HepG2 (cell line): ENCODE measurements at regions not wholly inside any gene's neighbourhood (a gene's known extent, or its start where the extent isn't known, plus 50 kb on each side); places are given as distances from the start of the nearest gene placed in this dataset.

Source experiments
- ATAC-seq: fragments of 200-7000 bp; cut with Tn5 transposase; 3 replicates; pipeline ENCODE4 v1.9.1; 2020; ENCODE audit warnings: mild to moderate bottlenecking, moderate library complexity
- BruUV-seq: library from RNA; stranded (reverse); fragments of 400-500 nt; replicated peaks from 2 replicates; lab custom pipeline; 2021; lab: Mats Ljungman, UMichigan
- CTCF ChIA-PET: fragments of 300-600 bp; formaldehyde crosslinking; extraction: SDS; loops from one replicate; lab custom pipeline; 2021; ENCODE audit warnings: low total read pairs, inconsistent platforms, low intra/inter-chr PET ratio; lab: Yijun Ruan, JAX
- POLR2A ChIA-PET: fragments of 350-600 bp; sonication (Branson Sonifier 250); formaldehyde crosslinking; loops from one replicate; lab custom pipeline; 2020; ENCODE audit warnings: antibody characterized with exemption, inconsistent platforms; lab: Yijun Ruan, JAX
- DNase-seq: peaks from one replicate; pipeline ENCODE4 v3.0.0-alpha.2; 2015; ENCODE audit warnings: low spot score
- FAIRE-seq: peaks from 3 replicates; lab custom pipeline; 2011; peaks lifted over from hg19 to GRCh38; lab: Jason Lieb, UNC
- H2AFZ ChIP-seq: one replicate; pipeline ENCODE4 v1.6.1; 2011; ENCODE audit warnings: low read length, inconsistent platforms
- H3K27ac ChIP-seq: fragments of 300-600 bp; 3 replicates; pipeline ENCODE4 v1.8.0; 2011; ENCODE audit warnings: mixed run types, mild to moderate bottlenecking, mixed read lengths, low read length, inconsistent platforms; ENCODE audit not compliant: insufficient read depth; ENCODE audit errors: extremely low read length
- H3K27me3 ChIP-seq, 2 experiments: fragments of 200-600 bp in 1 of 2; 2 replicates in 1 of 2; 3 replicates in 1 of 2; pipeline versions ENCODE4 v1.6.0 to v1.8.0; 2011; ENCODE audit warnings: low read length in 2 of 2, mild to moderate bottlenecking in 2 of 2, moderate library complexity in 2 of 2, inconsistent platforms in 1 of 2; ENCODE audit not compliant: insufficient read depth in 2 of 2, control insufficient read depth in 1 of 2
- H3K36me3 ChIP-seq, 2 experiments: fragments of 200-600 bp in 1 of 2; replicated peaks in 1 of 2; 2 replicates in 1 of 2; 3 replicates in 1 of 2; pipeline versions ENCODE4 v1.5.1 to v1.8.0; 2011; ENCODE audit warnings: low read length in 2 of 2, inconsistent platforms in 1 of 2; ENCODE audit not compliant: insufficient read depth in 2 of 2, control insufficient read depth in 1 of 2
- H3K4me1 ChIP-seq: 2 replicates; pipeline ENCODE4 v1.5.1; 2012; ENCODE audit warnings: low read length, inconsistent platforms; ENCODE audit not compliant: insufficient read depth
- H3K4me2 ChIP-seq: 2 replicates; pipeline ENCODE4 v1.6.0; 2011; ENCODE audit warnings: low read depth, low read length, inconsistent platforms
- H3K4me3 ChIP-seq, 3 experiments: fragments of 200-600 bp in 1 of 3; sonication (generic), shearing (Covaris generic) in 1 of 3; replicated peaks in 1 of 3; 2 replicates each; pipeline ENCODE4 v1.5.1; 2011 to 2016; ENCODE audit warnings: low read length in 3 of 3, inconsistent platforms in 2 of 3, low read depth in 2 of 3, mild to moderate bottlenecking in 2 of 3, control low read depth in 1 of 3, mixed read lengths in 1 of 3; ENCODE audit not compliant: insufficient read depth in 1 of 3
- H3K79me2 ChIP-seq: one replicate; pipeline ENCODE4 v1.6.1; 2011; ENCODE audit warnings: low read length, inconsistent platforms; ENCODE audit not compliant: insufficient read depth
- H3K9ac ChIP-seq: 2 replicates; pipeline ENCODE4 v1.6.0; 2011; ENCODE audit warnings: mild to moderate bottlenecking, low read depth, low read length, inconsistent platforms; ENCODE audit not compliant: insufficient read depth
- H3K9me3 ChIP-seq: 2 replicates; pipeline ENCODE4 v1.5.1; 2012; ENCODE audit warnings: mild to moderate bottlenecking, low read length
- H4K20me1 ChIP-seq: 2 replicates; pipeline ENCODE4 v1.6.0; 2011; ENCODE audit warnings: inconsistent platforms, mild to moderate bottlenecking, low read length, moderate library complexity; ENCODE audit not compliant: insufficient read depth
- GFI1 ChIP-seq: sonication (generic); formaldehyde crosslinking; IDR thresholded peaks from 2 replicates; pipeline ENCODE4 v1.5.0; 2020; ENCODE audit warnings: missing genetic modification reagents, mild to moderate bottlenecking, borderline replicate concordance
- KAT8 ChIP-seq: IDR thresholded peaks from 2 replicates; pipeline ENCODE4 v1.6.1; 2016; ENCODE audit warnings: missing genetic modification reagents, missing compliant biosample characterization
- PCBP1 ChIP-seq: fragments of 200-400 bp; formaldehyde crosslinking; IDR thresholded peaks from 2 replicates; pipeline ENCODE4 v1.6.1; 2017; ENCODE audit warnings: mild to moderate bottlenecking, low read depth, low read length, borderline replicate concordance
- PTBP1 ChIP-seq: fragments of 200-400 bp; formaldehyde crosslinking; IDR thresholded peaks from 2 replicates; pipeline ENCODE4 v1.6.1; 2018; ENCODE audit warnings: low read length, low read depth; ENCODE audit not compliant: poor library complexity, severe bottlenecking
- ZNF30 ChIP-seq: sonication (generic); formaldehyde crosslinking; IDR thresholded peaks from 2 replicates; pipeline ENCODE4 v1.5.0; 2020; ENCODE audit warnings: mild to moderate bottlenecking, missing genetic modification reagents
- ZNF720 ChIP-seq: sonication (generic); formaldehyde crosslinking; IDR thresholded peaks from 2 replicates; pipeline ENCODE4 v1.4.0; 2020; ENCODE audit warnings: missing genetic modification reagents
- ZNF780A ChIP-seq: sonication (generic); formaldehyde crosslinking; IDR thresholded peaks from 2 replicates; pipeline ENCODE4 v1.8.0; 2022; ENCODE audit warnings: mild to moderate bottlenecking, missing genetic modification reagents, moderate library complexity
- ZNF841 ChIP-seq: sonication (generic); formaldehyde crosslinking; IDR thresholded peaks from 2 replicates; pipeline ENCODE4 v1.8.1; 2023; ENCODE audit warnings: missing genetic modification reagents, borderline replicate concordance
- WGBS: methylation state at CpG from one replicate; pipeline ENCODE4 v1.1.6; 2017; ENCODE audit warnings: low lambda C conversion rate; 5-methylcytosine and 5-hydroxymethylcytosine counted together
- in situ Hi-C: cut with HindIII; loops from 2 replicates; pipeline ENCODE4 v1.10.0; 2017; ENCODE audit warnings: low pct_unique_long_range_greater_than_20kb; ENCODE audit not compliant: extremely low pct_ligation_motif_present
- intact Hi-C: fragments of 100-400 bp; cut with micrococcal nuclease; formaldehyde crosslinking; loops from one replicate; pipeline ENCODE4 v1.10.0; 2022; ENCODE audit not compliant: unreplicated experiment
- TF ChIP-seq, protein P1 (sequence below): sonication (generic); formaldehyde crosslinking; IDR thresholded peaks from 2 replicates; pipeline ENCODE4 v1.5.0; 2020; ENCODE audit warnings: missing genetic modification reagents
- TF ChIP-seq, protein P2 (sequence below): sonication (generic); formaldehyde crosslinking; IDR thresholded peaks from 2 replicates; pipeline ENCODE4 v1.5.0; 2020; ENCODE audit warnings: missing genetic modification reagents
- TF ChIP-seq, protein P3 (sequence below): sonication (generic); formaldehyde crosslinking; IDR thresholded peaks from 2 replicates; pipeline ENCODE4 v1.4.0; 2020; ENCODE audit warnings: mild to moderate bottlenecking, missing genetic modification reagents
- TF ChIP-seq, protein P4 (sequence below): fragments of 450-650 bp; IDR thresholded peaks from 2 replicates; pipeline ENCODE4 v1.6.1; 2017

DNA sequence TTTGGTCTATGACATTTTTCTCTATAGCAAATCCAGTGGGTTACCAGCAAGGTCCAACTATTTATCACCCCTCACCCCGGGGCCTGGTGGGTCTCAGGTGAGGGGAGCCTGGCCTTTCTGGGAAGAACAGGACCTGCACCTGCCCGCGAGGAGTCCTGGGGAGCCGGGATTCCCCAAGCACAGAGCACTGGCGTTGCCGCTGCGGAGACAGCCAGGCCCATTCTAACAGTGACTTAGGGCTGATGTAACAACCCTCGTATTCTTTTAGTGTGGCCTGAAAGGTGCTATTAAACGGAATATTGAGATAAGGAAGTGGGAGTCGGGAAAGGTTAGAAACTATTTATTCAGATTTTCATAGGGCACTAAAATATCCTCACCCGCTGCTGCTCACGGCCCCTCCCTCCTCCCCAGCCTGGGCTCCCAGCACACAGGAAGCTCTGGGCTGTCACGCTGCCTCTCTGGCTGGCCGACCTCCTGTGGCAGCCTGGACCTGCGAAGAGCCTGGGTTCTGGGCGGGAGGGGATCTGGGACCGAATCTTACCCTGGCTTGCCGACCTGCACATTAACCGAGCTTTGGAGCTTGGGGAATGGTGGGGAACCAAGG, 141.2 kb downstream of the MIAT start:
- Histone ChIP-seq H3K9me3 (no peaks in the 10 kb centered on the region), H3K9ac (no peak overlapping the region), H3K36me3 (no peaks in the 10 kb centered on the region), H3K4me1 (no peaks in the 10 kb centered on the region), H3K4me2 (no peak overlapping the region), H3K79me2 (no peaks in the 10 kb centered on the region), H2AFZ (no peak overlapping the region), H4K20me1 (no peaks in the 10 kb centered on the region), H3K27me3 (peaks cover 3 to 14% of the 10 kb centered on the region in 2 experiments; a peak in 2 of 5 replicates), H3K4me3 (no peak overlapping the region), H3K27ac (no peak overlapping the region)
- CTCF ChIA-PET = no interaction called here
- WGBS = 7% methylated on average over 13 of the region's 19 CpGs
- no TSS peak for BruUV-seq
- ATAC-seq (no peak), DNase-seq (no peak), FAIRE-seq (no peak)
- intact Hi-C loops (no loop called here), in situ Hi-C loops (no loop called here)
- POLR2A ChIA-PET = no interaction called here
- TF ChIP-seq, protein P1, sequence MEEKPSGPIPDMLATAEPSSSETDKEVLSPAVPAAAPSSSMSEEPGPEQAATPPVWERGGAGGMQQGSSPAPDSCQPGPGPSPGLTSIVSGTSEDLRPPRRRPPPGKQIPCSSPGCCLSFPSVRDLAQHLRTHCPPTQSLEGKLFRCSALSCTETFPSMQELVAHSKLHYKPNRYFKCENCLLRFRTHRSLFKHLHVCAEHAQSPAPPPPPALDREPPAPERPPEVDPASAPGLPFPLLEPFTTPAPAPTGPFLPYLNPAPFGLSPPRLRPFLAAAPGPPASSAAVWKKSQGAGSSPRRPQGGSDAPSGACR = no peak
- TF ChIP-seq KAT8 (CRISPR knock-in tag) (no peak), ZNF30 (CRISPR knock-in tag) (no peak), PCBP1 (no peak), ZNF780A (CRISPR knock-in tag) (no peak), ZNF841 (CRISPR knock-in tag) (no peak), ZNF720 (CRISPR knock-in tag) (no peak), GFI1 (no peak), PTBP1 (no peak)
- TF ChIP-seq, protein P2, sequence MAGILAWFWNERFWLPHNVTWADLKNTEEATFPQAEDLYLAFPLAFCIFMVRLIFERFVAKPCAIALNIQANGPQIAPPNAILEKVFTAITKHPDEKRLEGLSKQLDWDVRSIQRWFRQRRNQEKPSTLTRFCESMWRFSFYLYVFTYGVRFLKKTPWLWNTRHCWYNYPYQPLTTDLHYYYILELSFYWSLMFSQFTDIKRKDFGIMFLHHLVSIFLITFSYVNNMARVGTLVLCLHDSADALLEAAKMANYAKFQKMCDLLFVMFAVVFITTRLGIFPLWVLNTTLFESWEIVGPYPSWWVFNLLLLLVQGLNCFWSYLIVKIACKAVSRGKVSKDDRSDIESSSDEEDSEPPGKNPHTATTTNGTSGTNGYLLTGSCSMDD (CRISPR knock-in tag) = no peak
- TF ChIP-seq, protein P3, sequence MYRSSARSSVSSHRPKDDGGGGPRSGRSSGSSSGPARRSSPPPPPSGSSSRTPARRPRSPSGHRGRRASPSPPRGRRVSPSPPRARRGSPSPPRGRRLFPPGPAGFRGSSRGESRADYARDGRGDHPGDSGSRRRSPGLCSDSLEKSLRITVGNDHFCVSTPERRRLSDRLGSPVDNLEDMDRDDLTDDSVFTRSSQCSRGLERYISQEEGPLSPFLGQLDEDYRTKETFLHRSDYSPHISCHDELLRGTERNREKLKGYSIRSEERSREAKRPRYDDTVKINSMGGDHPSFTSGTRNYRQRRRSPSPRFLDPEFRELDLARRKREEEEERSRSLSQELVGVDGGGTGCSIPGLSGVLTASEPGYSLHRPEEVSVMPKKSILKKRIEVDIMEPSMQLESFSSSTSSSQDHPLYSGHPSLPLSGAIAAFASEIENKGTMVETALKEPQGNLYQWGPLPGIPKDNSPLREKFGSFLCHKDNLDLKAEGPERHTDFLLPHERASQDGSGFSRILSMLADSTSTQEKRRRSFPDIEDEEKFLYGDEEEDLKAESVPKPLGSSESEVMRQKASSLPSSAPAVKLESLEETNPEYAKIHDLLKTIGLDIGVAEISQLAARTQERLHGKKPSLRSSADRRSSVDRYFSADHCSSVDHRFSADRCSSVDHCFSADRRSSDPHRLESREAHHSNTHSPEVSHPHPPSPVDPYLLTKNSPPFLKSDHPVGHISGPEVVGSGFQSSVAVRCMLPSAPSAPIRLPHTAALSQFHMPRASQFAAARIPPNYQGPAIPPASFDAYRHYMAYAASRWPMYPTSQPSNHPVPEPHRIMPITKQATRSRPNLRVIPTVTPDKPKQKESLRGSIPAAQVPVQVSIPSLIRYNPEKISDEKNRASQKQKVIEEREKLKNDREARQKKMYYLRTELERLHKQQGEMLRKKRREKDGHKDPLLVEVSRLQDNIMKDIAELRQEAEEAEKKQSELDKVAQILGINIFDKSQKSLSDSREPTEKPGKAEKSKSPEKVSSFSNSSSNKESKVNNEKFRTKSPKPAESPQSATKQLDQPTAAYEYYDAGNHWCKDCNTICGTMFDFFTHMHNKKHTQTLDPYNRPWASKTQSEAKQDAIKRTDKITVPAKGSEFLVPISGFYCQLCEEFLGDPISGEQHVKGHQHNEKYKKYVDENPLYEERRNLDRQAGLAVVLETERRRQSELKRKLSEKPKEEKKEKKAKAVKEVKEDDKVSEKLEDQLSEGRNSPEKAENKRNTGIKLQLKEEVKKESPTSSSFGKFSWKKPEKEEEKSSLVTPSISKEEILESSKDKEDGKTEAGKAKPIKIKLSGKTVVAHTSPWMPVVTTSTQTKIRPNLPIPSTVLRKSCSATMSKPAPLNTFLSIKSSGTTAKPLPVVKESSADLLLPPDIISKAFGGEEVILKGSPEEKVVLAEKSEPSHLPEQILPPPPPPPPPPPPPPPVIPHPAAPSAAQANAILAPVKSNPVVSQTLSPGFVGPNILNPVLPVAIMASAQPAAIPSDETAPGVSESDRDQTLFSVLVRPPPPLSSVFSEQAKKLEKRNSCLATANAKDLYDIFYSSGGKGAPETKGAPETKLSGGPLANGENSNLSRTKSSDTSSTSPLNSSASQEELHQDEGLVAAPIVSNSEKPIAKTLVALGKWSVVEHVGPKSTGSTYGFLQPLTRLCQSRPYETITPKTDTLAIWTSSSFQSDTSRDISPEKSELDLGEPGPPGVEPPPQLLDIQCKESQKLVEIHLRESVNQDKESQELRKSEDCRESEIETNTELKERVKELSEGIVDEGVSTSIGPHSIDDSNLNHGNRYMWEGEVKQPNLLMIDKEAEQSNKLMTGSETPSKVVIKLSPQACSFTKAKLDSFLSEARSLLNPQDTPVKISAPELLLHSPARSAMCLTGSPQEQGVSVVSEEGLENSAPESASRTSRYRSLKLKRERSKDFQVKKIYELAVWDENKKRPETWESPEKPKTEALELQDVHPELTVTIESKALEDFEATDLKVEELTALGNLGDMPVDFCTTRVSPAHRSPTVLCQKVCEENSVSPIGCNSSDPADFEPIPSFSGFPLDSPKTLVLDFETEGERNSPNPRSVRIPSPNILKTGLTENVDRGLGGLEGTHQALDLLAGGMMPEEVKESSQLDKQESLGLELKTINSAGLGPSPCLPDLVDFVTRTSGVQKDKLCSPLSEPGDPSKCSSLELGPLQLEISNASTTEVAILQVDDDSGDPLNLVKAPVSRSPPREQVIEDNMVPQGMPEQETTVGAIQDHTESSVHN (CRISPR knock-in tag) = no peak
- TF ChIP-seq, protein P4, sequence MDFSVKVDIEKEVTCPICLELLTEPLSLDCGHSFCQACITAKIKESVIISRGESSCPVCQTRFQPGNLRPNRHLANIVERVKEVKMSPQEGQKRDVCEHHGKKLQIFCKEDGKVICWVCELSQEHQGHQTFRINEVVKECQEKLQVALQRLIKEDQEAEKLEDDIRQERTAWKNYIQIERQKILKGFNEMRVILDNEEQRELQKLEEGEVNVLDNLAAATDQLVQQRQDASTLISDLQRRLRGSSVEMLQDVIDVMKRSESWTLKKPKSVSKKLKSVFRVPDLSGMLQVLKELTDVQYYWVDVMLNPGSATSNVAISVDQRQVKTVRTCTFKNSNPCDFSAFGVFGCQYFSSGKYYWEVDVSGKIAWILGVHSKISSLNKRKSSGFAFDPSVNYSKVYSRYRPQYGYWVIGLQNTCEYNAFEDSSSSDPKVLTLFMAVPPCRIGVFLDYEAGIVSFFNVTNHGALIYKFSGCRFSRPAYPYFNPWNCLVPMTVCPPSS = no peak
